ENCODE measurements at regions not wholly inside any gene's neighbourhood (a gene's known extent, or its start where the extent isn't known, plus 50 kb on each side); places are given as distances from the start of the nearest gene placed in this dataset.
A peak's percentile ranks its signal among the peaks of the same experiment; 100 is the strongest.

GRCh38 chr2:18446715-18447114 is 113.7 kb downstream of the RDH14 start:
- Histone ChIP-seq H3K36me3 (no peaks in the 10 kb centered on the region), H3K9me3 (no peaks in the 10 kb centered on the region), H3K27ac (peak overlapping the region in 1 of 12 donors; percentile 21), H3K27me3 (no peaks in the 10 kb centered on the region), H3K4me3 (no peak overlapping the region), H3K4me1 (peaks cover 0 to 17% (median 0%) of the 10 kb centered on the region in 12 donors)
- intact Hi-C loops (cut with DNase I) = loop anchor here in 1 of 10 donors (2.0 kb wide), 1 partner anchor 22 kb away; no protein-coding TSS in a partner anchor
- no peak for DNase-seq
- 67 to 83% (median 76%) methylated on average over 2 of the region's 2 CpGs for WGBS, 4 donors
- TF ChIP-seq POLR2A (IDR thresholded peaks at IDR 0.05) (no peak), CTCF (IDR thresholded peaks at IDR 0.05) (no peak)
- no peak for ATAC-seq

GRCh38 chr2:18445433-18446320 is 114.8 kb downstream of the RDH14 start:
- Histone ChIP-seq H3K4me3 (no peak overlapping the region), H3K4me1 (peaks cover 0 to 17% (median 0%) of the 10 kb centered on the region in 12 donors), H3K27ac (peak overlapping the region in 5 of 12 donors; percentile 14 to 52 (median 28)), H3K27me3 (no peaks in the 10 kb centered on the region), H3K9me3 (no peaks in the 10 kb centered on the region), H3K36me3 (no peaks in the 10 kb centered on the region)
- ATAC-seq (peak; percentile 20 to 91 (median 70)), DNase-seq (peak in 1 of 5 donors; percentile 37)
- intact Hi-C loops (cut with DNase I) = loop anchor here in 1 of 10 donors (2.0 kb wide), 1 partner anchor 23 kb away; no protein-coding TSS in a partner anchor
- 38 to 45% (median 41%) methylated on average over 7 of the region's 7 CpGs for WGBS, 4 donors
- TF ChIP-seq POLR2A (IDR thresholded peaks at IDR 0.05) = no peak
- no peak for TF ChIP-seq CTCF (IDR thresholded peaks at IDR 0.05)

GRCh38 chr2:18444806-18445205 is 115.6 kb downstream of the RDH14 start:
- Histone ChIP-seq H3K9me3 (no peaks in the 10 kb centered on the region), H3K4me1 (peaks cover 0 to 17% (median 0%) of the 10 kb centered on the region in 12 donors), H3K27ac (peak overlapping the region in 3 of 12 donors; percentile 14 to 41 (median 14)), H3K4me3 (no peak overlapping the region), H3K36me3 (no peaks in the 10 kb centered on the region), H3K27me3 (no peaks in the 10 kb centered on the region)
- WGBS, 4 donors = 57 to 86% (median 64%) methylated on average over 2 of the region's 2 CpGs
- TF ChIP-seq CTCF (IDR thresholded peaks at IDR 0.05) (no peak), POLR2A (IDR thresholded peaks at IDR 0.05) (no peak)
- ATAC-seq = no peak
- DNase-seq = no peak
- intact Hi-C loops (cut with DNase I) = no loop called here

GRCh38 chr2:18441583-18441982 is 118.9 kb downstream of the RDH14 start:
- no peaks in the 10 kb centered on the region for H3K27me3 ChIP-seq
- 71 to 83% (median 78%) methylated on average over 3 of the region's 3 CpGs for WGBS, 4 donors
- peaks cover 0 to 20% (median 0%) of the 10 kb centered on the region in 12 donors for H3K4me1 ChIP-seq
- DNase-seq (no peak), ATAC-seq (no peak)
- intact Hi-C loops (cut with DNase I) = no loop called here
- no peak overlapping the region for H3K4me3 ChIP-seq
- H3K27ac ChIP-seq = no peak overlapping the region
- no peaks in the 10 kb centered on the region for H3K36me3 ChIP-seq
- no peaks in the 10 kb centered on the region for H3K9me3 ChIP-seq
- TF ChIP-seq CTCF (IDR thresholded peaks at IDR 0.05) = no peak
- TF ChIP-seq POLR2A (IDR thresholded peaks at IDR 0.05) = no peak
